Fibroblast of the aortic adventitia (primary cell): ENCODE measurements at regions not wholly inside any gene's neighbourhood (a gene's known extent, or its start where the extent isn't known, plus 50 kb on each side); places are given as distances from the start of the nearest gene placed in this dataset.

Experiments used
- DNase-seq: peaks from one replicate; pipeline ENCODE4 v3.0.0-alpha.2; 2010; ENCODE audit warnings: low read depth
- H3K4me3 ChIP-seq: 2 replicates; pipeline ENCODE4 v1.5.1; 2011; ENCODE audit warnings: low read depth, mild to moderate bottlenecking, control low read depth, low read length, moderate library complexity
- TF ChIP-seq, protein P1 (sequence below): IDR thresholded peaks from 2 replicates; pipeline ENCODE4 v1.5.1; 2011; ENCODE audit warnings: mild to moderate bottlenecking, low read length, control low read depth, inconsistent platforms; ENCODE audit not compliant: insufficient read depth

DNA sequence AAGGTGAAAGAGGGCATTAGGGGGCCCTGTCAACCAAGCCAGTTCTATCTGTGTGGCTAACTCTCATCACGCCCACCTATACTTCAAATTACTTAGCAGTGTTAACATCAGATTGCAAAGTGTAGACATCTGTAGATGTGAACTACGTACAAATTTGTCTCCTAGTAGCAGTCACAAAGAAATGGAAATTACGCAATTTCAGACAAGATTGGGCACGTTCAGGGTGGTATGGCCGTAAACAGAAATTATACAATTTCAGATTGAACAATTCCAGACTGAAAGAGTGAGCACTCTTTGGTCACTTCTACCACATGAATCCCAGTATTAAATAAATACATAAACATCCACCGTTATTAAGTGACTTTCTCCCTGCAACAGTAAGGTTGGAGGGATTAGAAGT lies 592.7 kb upstream of the PSMD7 start:
- DNase-seq, result no peak
- TF ChIP-seq, protein P1, sequence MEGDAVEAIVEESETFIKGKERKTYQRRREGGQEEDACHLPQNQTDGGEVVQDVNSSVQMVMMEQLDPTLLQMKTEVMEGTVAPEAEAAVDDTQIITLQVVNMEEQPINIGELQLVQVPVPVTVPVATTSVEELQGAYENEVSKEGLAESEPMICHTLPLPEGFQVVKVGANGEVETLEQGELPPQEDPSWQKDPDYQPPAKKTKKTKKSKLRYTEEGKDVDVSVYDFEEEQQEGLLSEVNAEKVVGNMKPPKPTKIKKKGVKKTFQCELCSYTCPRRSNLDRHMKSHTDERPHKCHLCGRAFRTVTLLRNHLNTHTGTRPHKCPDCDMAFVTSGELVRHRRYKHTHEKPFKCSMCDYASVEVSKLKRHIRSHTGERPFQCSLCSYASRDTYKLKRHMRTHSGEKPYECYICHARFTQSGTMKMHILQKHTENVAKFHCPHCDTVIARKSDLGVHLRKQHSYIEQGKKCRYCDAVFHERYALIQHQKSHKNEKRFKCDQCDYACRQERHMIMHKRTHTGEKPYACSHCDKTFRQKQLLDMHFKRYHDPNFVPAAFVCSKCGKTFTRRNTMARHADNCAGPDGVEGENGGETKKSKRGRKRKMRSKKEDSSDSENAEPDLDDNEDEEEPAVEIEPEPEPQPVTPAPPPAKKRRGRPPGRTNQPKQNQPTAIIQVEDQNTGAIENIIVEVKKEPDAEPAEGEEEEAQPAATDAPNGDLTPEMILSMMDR, result no peak
- H3K4me3 ChIP-seq, result no peak overlapping the region

GRCh38 chr16:73697336-73697735 lies 599.3 kb upstream of the PSMD7 start:
- no peak for DNase-seq
- no peak overlapping the region for H3K4me3 ChIP-seq
- TF ChIP-seq, protein P1, result no peak

DNA sequence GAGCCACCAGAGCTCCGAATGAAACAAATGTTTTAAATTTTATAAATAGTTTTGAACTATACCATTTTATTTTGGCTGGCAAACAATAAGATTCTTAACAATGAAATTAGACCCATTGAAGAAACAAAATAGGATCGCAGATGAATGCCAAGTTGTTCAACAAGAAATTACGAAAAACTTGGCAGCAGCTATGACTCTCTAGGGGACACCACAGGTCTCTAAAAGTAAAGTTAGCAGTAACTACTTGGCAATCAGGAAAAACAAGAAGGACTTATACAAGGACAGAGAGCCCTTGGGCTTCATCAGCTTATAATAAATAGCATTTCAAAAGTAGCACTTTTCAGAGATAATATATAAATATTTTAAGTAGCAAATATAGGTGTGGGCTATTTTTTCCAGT lies 603.8 kb upstream of the PSMD7 start:
- TF ChIP-seq, protein P1, result no peak
- no peak overlapping the region for H3K4me3 ChIP-seq
- no peak for DNase-seq

- no peak overlapping the region for H3K4me3 ChIP-seq
- TF ChIP-seq, protein P1, result no peak
- no peak for DNase-seq
Measured at GRCh38 chr16:73683804-73684203, 612.8 kb upstream of the PSMD7 start.

GRCh38 chr16:73672135-73672534 lies 624.2 kb upstream of the ZFHX3 start:
- TF ChIP-seq, protein P1, result no peak
- no peak for DNase-seq
- no peak overlapping the region for H3K4me3 ChIP-seq

- TF ChIP-seq, protein P1, result no peak
- H3K4me3 ChIP-seq, result no peak overlapping the region
- DNase-seq, result no peak
Measured at GRCh38 chr16:73670836-73671820, 623.2 kb upstream of the ZFHX3 start.
